Uterus (tissue), 3 donors: ENCODE measurements at regions not wholly inside any gene's neighbourhood (a gene's known extent, or its start where the extent isn't known, plus 50 kb on each side); places are given as distances from the start of the nearest gene placed in this dataset.
"Not testable (repeated sequence)": the region's sequence is repeated elsewhere in the genome, so short reads cannot be mapped to it uniquely, and the experiment has no call there.

Experiments
- DNase-seq, 2 donors: peaks; one replicate each; pipeline ENCODE4 v3.0.0-alpha.2; 2019 to 2020
- H3K27ac ChIP-seq, 2 donors: fragments of 200-600 bp; sonication (generic); 1 replicate in 1 of 2; 2 replicates in 1 of 2; pipeline ENCODE4 v1.5.1; 2016 to 2018
- H3K27me3 ChIP-seq, 2 donors: fragments of 200-600 bp; sonication (generic); one replicate each; pipeline ENCODE4 v1.5.1; 2018 to 2019; ENCODE audit warnings: control low read depth in 1 of 2
- H3K36me3 ChIP-seq, 2 donors: fragments of 200-600 bp; sonication (generic); one replicate each; pipeline ENCODE4 v1.5.1; 2019; ENCODE audit warnings: control low read depth in 1 of 2
- H3K4me1 ChIP-seq, 2 donors: fragments of 200-600 bp; sonication (generic); one replicate each; pipeline ENCODE4 v1.5.1; 2018 to 2019; ENCODE audit warnings: control low read depth in 1 of 2
- H3K4me3 ChIP-seq, 2 donors: fragments of 200-600 bp; sonication (generic); 1 replicate in 1 of 2; 2 replicates in 1 of 2; pipeline ENCODE4 v1.5.1; 2018 to 2019; ENCODE audit warnings: mild to moderate bottlenecking in 1 of 2
- H3K9me3 ChIP-seq, 2 donors: fragments of 200-600 bp; sonication (generic); one replicate each; pipeline ENCODE4 v1.5.1; 2019; ENCODE audit warnings: control low read depth in 1 of 2
- POLR2A ChIP-seq, 2 donors: fragments of 450-650 bp; IDR thresholded peaks; one replicate each; pipeline ENCODE4 v1.6.1; 2016; ENCODE audit warnings: antibody characterized with exemption in 2 of 2, mild to moderate bottlenecking in 1 of 2, moderate library complexity in 1 of 2
- intact Hi-C: fragments of 100-400 bp; cut with DNase I; formaldehyde crosslinking; loops from one replicate; pipeline ENCODE4 v1.15.1; 2023; ENCODE audit warnings: low total_unique reads
- TF ChIP-seq, protein P1 (sequence below), 4 experiments: fragments of 200-600 bp in 2 of 4; fragments of 450-650 bp in 2 of 4; sonication (generic) in 2 of 4; IDR thresholded peaks; one replicate each; pipeline ENCODE4 v1.5.1; 2016 to 2019; ENCODE audit warnings: antibody characterized with exemption in 4 of 4, mild to moderate bottlenecking in 2 of 4, moderate library complexity in 1 of 4
- donor health status: DM: yes; HTN: yes; CAD: no.

DNA sequence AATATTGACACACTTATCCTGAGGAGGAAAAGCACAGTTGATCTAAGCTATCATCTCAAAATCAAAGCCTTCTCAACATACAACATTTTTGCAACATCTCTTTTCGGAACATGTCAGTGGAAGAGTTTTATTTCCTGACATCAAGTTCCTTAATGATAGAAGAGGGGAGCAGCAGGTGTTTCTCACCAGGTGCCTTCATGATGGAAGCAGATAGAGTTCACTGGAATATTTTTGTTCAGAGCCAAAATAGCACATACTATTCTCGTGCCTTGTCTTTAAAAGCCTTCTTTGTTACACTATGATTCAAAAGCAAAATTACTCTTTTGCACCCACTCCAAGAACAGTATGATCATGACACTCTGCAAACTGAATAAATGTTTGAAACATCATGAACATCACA lies 176.9 kb upstream of the CCNG1 start:
- no peak overlapping the region for H3K4me3 ChIP-seq
- no peak overlapping the region for H3K27ac ChIP-seq
- H3K9me3 ChIP-seq: no peaks in the 10 kb centered on the region
- TF ChIP-seq, protein P1, sequence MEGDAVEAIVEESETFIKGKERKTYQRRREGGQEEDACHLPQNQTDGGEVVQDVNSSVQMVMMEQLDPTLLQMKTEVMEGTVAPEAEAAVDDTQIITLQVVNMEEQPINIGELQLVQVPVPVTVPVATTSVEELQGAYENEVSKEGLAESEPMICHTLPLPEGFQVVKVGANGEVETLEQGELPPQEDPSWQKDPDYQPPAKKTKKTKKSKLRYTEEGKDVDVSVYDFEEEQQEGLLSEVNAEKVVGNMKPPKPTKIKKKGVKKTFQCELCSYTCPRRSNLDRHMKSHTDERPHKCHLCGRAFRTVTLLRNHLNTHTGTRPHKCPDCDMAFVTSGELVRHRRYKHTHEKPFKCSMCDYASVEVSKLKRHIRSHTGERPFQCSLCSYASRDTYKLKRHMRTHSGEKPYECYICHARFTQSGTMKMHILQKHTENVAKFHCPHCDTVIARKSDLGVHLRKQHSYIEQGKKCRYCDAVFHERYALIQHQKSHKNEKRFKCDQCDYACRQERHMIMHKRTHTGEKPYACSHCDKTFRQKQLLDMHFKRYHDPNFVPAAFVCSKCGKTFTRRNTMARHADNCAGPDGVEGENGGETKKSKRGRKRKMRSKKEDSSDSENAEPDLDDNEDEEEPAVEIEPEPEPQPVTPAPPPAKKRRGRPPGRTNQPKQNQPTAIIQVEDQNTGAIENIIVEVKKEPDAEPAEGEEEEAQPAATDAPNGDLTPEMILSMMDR (IDR thresholded peaks at IDR 0.05): no peak
- TF ChIP-seq POLR2A (IDR thresholded peaks at IDR 0.05): no peak
- H3K4me1 ChIP-seq: no peaks in the 10 kb centered on the region
- H3K27me3 ChIP-seq: no peaks in the 10 kb centered on the region
- H3K36me3 ChIP-seq: no peaks in the 10 kb centered on the region
- DNase-seq: no peak
- intact Hi-C loops: no loop called here

DNA sequence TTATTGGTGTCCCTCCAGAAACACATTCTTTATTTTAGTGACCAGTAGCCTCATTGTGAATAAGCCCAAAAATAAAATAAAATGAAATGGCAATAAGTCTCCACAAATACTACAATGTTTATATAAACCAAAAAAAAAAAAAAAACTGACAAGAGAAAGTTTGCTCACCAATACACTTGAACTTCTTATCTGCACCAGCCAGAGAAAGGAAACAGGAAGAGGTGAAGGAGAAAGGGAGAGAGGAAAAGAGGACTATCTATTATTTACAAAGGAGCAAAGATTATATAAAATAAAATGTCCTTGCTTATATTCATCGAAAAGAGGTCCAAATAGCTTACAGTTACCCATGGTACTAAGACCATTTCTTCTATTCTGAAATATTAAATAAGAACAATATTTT lies 176.4 kb upstream of the CCNG1 start:
- TF ChIP-seq, protein P1 (IDR thresholded peaks at IDR 0.05): no peak
- no peak for TF ChIP-seq POLR2A (IDR thresholded peaks at IDR 0.05)
- intact Hi-C loops: no loop called here
- DNase-seq: no peak
- no peak overlapping the region for H3K27ac ChIP-seq
- no peaks in the 10 kb centered on the region for H3K27me3 ChIP-seq
- H3K4me1 ChIP-seq: no peaks in the 10 kb centered on the region
- H3K36me3 ChIP-seq: no peaks in the 10 kb centered on the region
- no peak overlapping the region for H3K4me3 ChIP-seq
- no peaks in the 10 kb centered on the region for H3K9me3 ChIP-seq

DNA sequence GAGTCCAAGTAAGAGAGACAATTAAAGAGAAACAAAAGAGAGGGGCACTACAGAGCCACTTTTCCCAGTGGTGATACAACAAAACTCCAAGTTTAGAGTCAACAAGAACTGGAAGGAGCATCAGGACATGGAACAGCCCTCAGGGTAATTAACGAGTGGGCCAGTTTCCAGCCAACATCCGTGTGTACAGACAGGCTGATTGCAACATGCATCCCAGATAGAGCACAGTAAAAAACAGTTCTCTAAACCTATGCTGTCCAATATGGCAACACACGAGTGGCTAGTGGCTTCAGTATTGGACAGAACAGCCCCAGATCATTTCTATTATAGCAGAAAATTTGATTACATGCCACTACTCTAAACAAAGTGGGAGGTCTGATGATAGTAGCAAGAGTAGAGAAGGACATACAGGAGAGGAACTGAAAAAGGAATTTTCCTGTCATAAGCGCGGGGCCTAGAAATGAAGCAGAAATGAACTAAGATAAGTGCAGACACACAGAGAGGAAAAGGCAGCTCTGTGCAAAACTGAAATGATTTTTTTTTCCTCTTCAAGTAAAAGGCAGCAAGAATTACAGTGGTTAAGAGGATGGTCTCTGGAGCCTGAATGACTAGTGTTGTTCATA lies 175.6 kb upstream of the CCNG1 start:
- intact Hi-C loops: no loop called here
- Histone ChIP-seq H3K36me3 (no peaks in the 10 kb centered on the region), H3K4me1 (no peaks in the 10 kb centered on the region), H3K27me3 (no peaks in the 10 kb centered on the region), H3K9me3 (no peaks in the 10 kb centered on the region), H3K27ac (no peak overlapping the region), H3K4me3 (no peak overlapping the region)
- no peak for DNase-seq
- TF ChIP-seq, protein P1 (IDR thresholded peaks at IDR 0.05): no peak
- TF ChIP-seq POLR2A (IDR thresholded peaks at IDR 0.05): no peak

DNA sequence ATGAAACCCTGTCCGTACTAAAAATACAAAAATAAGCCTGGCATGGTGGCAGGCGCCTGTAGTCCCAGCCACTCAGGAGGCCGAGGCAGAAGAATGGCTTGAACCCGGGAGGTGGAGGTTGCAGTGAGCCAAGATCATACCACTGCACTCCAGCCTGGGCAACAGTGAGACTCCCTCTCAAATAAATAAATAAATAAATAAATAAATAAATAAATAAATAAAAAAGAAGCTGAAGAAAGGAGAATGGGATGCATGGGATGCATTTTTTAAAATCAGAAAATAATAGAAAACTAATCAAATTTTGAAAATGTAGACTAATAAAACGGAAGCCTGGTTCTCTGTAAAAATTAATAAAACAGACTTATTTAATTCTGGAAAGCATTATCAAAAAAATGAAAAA lies 171.1 kb upstream of the CCNG1 start:
- H3K9me3 ChIP-seq, H3K4me3 ChIP-seq, intact Hi-C loops, H3K36me3 ChIP-seq, H3K4me1 ChIP-seq, H3K27me3 ChIP-seq, DNase-seq, H3K27ac ChIP-seq: not testable (repeated sequence)

DNA sequence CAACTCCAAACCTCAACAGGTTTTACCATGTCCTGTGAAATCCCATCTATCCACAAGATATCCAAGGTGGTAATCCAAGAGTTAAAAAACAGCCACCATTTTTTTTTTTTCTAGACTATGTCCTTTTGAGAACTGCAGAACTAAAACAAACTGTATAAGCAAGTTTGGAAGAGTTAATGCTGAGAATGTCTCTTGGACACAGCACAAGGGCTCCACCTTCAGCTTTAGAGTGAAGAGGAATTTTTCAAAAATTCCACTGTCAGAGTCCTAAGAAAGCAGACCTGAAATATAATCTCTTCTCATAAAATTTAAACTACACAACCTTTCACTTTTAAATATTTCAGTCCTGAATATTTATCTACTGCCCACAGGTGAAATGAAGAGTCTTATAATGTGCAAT lies 167.8 kb upstream of the CCNG1 start:
- H3K27me3 ChIP-seq: no peaks in the 10 kb centered on the region
- intact Hi-C loops: no loop called here
- H3K27ac ChIP-seq: no peak overlapping the region
- no peaks in the 10 kb centered on the region for H3K36me3 ChIP-seq
- H3K4me3 ChIP-seq: no peak overlapping the region
- H3K4me1 ChIP-seq: no peaks in the 10 kb centered on the region
- DNase-seq: no peak
- H3K9me3 ChIP-seq: no peaks in the 10 kb centered on the region
- no peak for TF ChIP-seq POLR2A (IDR thresholded peaks at IDR 0.05)
- TF ChIP-seq, protein P1 (IDR thresholded peaks at IDR 0.05): no peak

DNA sequence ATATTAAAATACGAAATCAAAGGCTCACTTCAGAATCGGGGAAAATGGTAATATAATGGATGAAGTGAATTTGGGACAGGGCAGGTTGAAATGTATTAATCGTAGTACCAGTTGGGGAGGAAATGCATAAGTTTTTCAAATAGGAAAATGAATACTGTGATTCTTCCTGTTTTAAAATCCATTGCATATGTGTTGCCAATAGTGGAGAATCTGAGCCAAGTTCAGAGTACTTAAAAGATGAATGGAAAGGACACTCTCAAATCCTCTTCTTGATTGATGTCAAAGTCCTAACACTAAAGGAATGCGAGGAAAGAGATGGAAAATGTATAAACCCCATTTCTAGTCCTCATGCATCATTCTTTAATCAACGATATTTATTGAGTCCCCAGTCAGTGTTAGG lies 160.9 kb upstream of the CCNG1 start:
- no peaks in the 10 kb centered on the region for H3K9me3 ChIP-seq
- TF ChIP-seq, protein P1 (IDR thresholded peaks at IDR 0.05): no peak
- TF ChIP-seq POLR2A (IDR thresholded peaks at IDR 0.05): no peak
- no peak overlapping the region for H3K27ac ChIP-seq
- no peaks in the 10 kb centered on the region for H3K36me3 ChIP-seq
- intact Hi-C loops: no loop called here
- H3K27me3 ChIP-seq: no peaks in the 10 kb centered on the region
- no peak for DNase-seq
- no peak overlapping the region for H3K4me3 ChIP-seq
- H3K4me1 ChIP-seq: no peaks in the 10 kb centered on the region

DNA sequence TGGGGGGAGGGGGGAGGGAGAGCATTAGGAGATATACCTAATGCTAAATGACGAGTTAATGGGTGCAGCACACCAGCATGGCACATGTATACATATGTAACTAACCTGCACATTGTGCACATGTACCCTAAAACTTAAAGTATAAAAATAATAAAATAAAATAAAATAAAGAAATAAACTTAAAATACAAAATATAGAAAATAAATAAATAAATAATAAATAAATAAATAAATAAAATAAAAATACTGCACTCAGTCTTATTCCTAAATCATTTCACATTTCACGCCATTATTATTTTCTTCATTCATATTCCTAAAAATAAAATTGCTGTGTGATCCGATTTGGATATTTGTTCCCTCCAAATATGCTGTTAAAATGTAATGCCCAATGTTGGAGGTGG lies 156.5 kb upstream of the CCNG1 start:
- H3K4me3 ChIP-seq, H3K36me3 ChIP-seq, H3K4me1 ChIP-seq, H3K27ac ChIP-seq, intact Hi-C loops, DNase-seq, H3K27me3 ChIP-seq, H3K9me3 ChIP-seq: not testable (repeated sequence)
